ENCODE measurements at regions not wholly inside any gene's neighbourhood (a gene's known extent, or its start where the extent isn't known, plus 50 kb on each side); places are given as distances from the start of the nearest gene placed in this dataset.

DNA sequence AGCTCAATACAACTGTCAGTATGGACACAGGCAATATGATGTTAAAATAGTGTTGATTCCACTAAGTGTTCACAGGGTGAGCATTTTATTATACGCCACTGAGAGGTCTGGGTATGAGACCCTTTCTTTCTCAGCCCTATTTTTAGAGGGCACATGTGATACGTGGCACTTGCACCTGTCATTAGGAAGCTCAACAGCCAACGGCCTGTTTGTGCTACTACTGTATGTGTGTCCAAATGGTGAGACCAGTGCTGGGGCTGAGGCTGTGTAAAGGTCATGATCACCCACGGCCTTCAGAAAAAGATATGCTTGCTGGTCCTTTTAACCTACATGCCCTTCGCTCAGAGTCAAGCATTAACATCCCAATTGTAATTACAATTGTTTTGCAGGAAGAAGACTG lies 176.2 kb downstream of the DUSP10 start:
- TF ChIP-seq ZC3H10 (CRISPR knock-in tag; IDR thresholded peaks at IDR 0.05) (no peak), ZNF70 (CRISPR knock-in tag; IDR thresholded peaks at IDR 0.05) (no peak), OSR1 (CRISPR knock-in tag; IDR thresholded peaks at IDR 0.05) (no peak), SNAI2 (CRISPR knock-in tag; IDR thresholded peaks at IDR 0.05) (no peak)
- TF ChIP-seq, protein P1, sequence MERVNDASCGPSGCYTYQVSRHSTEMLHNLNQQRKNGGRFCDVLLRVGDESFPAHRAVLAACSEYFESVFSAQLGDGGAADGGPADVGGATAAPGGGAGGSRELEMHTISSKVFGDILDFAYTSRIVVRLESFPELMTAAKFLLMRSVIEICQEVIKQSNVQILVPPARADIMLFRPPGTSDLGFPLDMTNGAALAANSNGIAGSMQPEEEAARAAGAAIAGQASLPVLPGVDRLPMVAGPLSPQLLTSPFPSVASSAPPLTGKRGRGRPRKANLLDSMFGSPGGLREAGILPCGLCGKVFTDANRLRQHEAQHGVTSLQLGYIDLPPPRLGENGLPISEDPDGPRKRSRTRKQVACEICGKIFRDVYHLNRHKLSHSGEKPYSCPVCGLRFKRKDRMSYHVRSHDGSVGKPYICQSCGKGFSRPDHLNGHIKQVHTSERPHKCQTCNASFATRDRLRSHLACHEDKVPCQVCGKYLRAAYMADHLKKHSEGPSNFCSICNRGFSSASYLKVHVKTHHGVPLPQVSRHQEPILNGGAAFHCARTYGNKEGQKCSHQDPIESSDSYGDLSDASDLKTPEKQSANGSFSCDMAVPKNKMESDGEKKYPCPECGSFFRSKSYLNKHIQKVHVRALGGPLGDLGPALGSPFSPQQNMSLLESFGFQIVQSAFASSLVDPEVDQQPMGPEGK (CRISPR knock-in tag; IDR thresholded peaks at IDR 0.05; ENCODE audit: borderline replicate concordance), result no peak
- TF ChIP-seq, protein P2, sequence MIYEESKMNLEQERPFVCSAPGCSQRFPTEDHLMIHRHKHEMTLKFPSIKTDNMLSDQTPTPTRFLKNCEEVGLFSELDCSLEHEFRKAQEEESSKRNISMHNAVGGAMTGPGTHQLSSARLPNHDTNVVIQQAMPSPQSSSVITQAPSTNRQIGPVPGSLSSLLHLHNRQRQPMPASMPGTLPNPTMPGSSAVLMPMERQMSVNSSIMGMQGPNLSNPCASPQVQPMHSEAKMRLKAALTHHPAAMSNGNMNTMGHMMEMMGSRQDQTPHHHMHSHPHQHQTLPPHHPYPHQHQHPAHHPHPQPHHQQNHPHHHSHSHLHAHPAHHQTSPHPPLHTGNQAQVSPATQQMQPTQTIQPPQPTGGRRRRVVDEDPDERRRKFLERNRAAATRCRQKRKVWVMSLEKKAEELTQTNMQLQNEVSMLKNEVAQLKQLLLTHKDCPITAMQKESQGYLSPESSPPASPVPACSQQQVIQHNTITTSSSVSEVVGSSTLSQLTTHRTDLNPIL (CRISPR knock-in tag; IDR thresholded peaks at IDR 0.05; ENCODE audit: low read depth), result no peak
- TF ChIP-seq, protein P3, sequence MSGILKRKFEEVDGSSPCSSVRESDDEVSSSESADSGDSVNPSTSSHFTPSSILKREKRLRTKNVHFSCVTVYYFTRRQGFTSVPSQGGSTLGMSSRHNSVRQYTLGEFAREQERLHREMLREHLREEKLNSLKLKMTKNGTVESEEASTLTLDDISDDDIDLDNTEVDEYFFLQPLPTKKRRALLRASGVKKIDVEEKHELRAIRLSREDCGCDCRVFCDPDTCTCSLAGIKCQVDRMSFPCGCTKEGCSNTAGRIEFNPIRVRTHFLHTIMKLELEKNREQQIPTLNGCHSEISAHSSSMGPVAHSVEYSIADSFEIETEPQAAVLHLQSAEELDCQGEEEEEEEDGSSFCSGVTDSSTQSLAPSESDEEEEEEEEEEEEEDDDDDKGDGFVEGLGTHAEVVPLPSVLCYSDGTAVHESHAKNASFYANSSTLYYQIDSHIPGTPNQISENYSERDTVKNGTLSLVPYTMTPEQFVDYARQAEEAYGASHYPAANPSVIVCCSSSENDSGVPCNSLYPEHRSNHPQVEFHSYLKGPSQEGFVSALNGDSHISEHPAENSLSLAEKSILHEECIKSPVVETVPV (CRISPR knock-in tag; IDR thresholded peaks at IDR 0.05), result no peak
- no peak for ATAC-seq

DNA sequence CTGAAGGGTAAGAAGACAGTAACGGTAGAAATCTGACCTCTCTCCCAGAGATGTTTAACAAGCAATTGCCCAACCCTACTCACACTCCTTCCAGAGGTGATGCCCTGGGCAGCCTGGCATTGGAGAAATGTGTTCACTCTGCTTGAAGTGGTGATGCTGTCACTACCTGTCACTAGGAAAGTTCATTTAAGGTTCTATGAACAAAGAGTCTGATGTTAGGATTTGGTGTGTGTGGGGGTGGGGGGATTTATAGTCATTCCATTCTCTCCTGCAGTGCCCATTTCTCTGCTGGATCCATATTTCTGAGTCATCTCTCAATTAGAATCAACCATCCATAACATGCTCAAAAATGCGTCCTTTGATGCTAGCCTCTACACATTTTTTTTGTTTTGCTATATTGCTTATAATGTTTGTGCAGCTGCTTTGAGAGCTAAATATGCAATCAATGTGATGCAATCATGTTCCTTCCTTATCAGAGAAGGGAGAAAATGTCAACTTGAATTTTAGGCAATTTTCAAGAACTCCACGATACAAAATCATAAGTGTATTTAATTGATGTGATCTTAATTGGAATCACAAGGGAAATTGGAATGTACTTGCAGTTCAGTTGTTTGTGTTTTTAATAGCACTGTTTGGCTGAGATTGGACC lies 173.9 kb downstream of the DUSP10 start:
- no peak for ATAC-seq

DNA sequence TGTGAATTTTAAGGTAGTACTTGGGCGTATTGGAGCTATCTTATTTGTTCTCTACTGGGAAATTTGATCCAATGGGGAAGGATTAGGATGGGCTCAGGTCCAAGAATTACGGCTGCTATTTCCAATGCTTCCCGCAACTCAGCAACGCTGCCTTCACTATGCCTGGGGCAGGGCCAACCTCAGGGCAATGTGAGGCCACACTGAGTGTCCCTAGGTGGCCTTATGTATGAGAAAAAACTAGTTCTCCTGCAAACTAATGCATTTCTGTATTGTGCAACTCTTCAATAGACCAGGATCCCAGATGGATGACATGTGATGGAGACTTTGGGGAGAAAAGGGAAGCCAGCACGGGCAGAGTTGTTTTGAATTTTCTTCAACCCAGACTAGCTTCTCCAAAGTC lies 168.1 kb downstream of the DUSP10 start:
- ATAC-seq, result no peak
- TF ChIP-seq ISL1 (CRISPR knock-in tag; IDR thresholded peaks at IDR 0.05) (no peak), GLIS3 (CRISPR knock-in tag; IDR thresholded peaks at IDR 0.05) (no peak), ZNF8 (CRISPR knock-in tag; IDR thresholded peaks at IDR 0.05) (no peak), ZFP3 (CRISPR knock-in tag; IDR thresholded peaks at IDR 0.05) (no peak), PPARA (CRISPR knock-in tag; IDR thresholded peaks at IDR 0.05; ENCODE audit: borderline replicate concordance) (no peak), TCF4 (CRISPR knock-in tag; IDR thresholded peaks at IDR 0.05; ENCODE audit: borderline replicate concordance) (no peak), TOX (CRISPR knock-in tag; IDR thresholded peaks at IDR 0.05; ENCODE audit: borderline replicate concordance) (no peak)
- TF ChIP-seq, protein P4, sequence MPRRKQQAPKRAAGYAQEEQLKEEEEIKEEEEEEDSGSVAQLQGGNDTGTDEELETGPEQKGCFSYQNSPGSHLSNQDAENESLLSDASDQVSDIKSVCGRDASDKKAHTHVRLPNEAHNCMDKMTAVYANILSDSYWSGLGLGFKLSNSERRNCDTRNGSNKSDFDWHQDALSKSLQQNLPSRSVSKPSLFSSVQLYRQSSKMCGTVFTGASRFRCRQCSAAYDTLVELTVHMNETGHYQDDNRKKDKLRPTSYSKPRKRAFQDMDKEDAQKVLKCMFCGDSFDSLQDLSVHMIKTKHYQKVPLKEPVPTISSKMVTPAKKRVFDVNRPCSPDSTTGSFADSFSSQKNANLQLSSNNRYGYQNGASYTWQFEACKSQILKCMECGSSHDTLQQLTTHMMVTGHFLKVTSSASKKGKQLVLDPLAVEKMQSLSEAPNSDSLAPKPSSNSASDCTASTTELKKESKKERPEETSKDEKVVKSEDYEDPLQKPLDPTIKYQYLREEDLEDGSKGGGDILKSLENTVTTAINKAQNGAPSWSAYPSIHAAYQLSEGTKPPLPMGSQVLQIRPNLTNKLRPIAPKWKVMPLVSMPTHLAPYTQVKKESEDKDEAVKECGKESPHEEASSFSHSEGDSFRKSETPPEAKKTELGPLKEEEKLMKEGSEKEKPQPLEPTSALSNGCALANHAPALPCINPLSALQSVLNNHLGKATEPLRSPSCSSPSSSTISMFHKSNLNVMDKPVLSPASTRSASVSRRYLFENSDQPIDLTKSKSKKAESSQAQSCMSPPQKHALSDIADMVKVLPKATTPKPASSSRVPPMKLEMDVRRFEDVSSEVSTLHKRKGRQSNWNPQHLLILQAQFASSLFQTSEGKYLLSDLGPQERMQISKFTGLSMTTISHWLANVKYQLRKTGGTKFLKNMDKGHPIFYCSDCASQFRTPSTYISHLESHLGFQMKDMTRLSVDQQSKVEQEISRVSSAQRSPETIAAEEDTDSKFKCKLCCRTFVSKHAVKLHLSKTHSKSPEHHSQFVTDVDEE (CRISPR knock-in tag; IDR thresholded peaks at IDR 0.05), result no peak

More for the DNA sequence above, 173.9 kb downstream of the DUSP10 start:
- TF ChIP-seq, protein P3 (CRISPR knock-in tag; IDR thresholded peaks at IDR 0.05), result no peak
- TF ChIP-seq TOX (CRISPR knock-in tag; IDR thresholded peaks at IDR 0.05; ENCODE audit: borderline replicate concordance) (no peak), ESRRG (CRISPR knock-in tag; IDR thresholded peaks at IDR 0.05) (no peak), ZNF70 (CRISPR knock-in tag; IDR thresholded peaks at IDR 0.05) (no peak), ZC3H10 (CRISPR knock-in tag; IDR thresholded peaks at IDR 0.05) (no peak), ARNTL (CRISPR knock-in tag; IDR thresholded peaks at IDR 0.05; ENCODE audit: borderline replicate concordance, low read depth) (no peak), ZNF565 (CRISPR knock-in tag; conservative IDR thresholded peaks at IDR 0.05; ENCODE audit: low read depth) (no peak), CSDC2 (CRISPR knock-in tag; IDR thresholded peaks at IDR 0.05) (no peak), ZFP3 (CRISPR knock-in tag; IDR thresholded peaks at IDR 0.05) (no peak), PPARA (CRISPR knock-in tag; IDR thresholded peaks at IDR 0.05; ENCODE audit: borderline replicate concordance) (no peak), ZNF8 (CRISPR knock-in tag; IDR thresholded peaks at IDR 0.05) (no peak), OSR1 (CRISPR knock-in tag; IDR thresholded peaks at IDR 0.05) (no peak), SNAI2 (CRISPR knock-in tag; IDR thresholded peaks at IDR 0.05) (no peak)
- TF ChIP-seq, protein P4 (CRISPR knock-in tag; IDR thresholded peaks at IDR 0.05), result no peak
- TF ChIP-seq, protein P5, sequence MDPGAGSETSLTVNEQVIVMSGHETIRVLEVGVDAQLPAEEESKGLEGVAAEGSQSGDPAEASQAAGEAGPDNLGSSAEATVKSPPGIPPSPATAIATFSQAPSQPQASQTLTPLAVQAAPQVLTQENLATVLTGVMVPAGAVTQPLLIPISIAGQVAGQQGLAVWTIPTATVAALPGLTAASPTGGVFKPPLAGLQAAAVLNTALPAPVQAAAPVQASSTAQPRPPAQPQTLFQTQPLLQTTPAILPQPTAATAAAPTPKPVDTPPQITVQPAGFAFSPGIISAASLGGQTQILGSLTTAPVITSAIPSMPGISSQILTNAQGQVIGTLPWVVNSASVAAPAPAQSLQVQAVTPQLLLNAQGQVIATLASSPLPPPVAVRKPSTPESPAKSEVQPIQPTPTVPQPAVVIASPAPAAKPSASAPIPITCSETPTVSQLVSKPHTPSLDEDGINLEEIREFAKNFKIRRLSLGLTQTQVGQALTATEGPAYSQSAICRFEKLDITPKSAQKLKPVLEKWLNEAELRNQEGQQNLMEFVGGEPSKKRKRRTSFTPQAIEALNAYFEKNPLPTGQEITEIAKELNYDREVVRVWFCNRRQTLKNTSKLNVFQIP (CRISPR knock-in tag; IDR thresholded peaks at IDR 0.05; ENCODE audit: borderline replicate concordance, low read depth), result no peak
